ENCODE measurements at regions not wholly inside any gene's neighbourhood (a gene's known extent, or its start where the extent isn't known, plus 50 kb on each side); places are given as distances from the start of the nearest gene placed in this dataset.

DNA sequence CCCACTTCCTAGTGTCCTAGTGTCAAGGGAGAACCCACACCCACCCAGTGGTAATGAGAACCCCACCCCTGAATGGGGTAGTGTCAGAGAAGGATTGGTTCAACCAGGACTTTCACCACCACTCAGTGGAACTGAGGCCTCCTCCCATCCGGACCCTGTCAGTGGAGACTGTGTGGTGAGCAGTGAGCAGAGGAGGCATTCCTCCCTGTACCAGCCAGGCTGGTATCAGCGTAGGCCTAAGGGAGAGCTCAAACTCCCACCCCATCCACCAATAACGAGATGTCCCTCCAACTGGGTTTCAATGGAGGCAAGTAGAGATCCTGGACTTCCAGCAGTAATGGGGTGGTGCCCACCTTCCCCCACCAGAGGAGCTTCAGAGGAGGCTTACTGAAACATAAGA lies 1171.4 kb downstream of the TBC1D22A start:
- DNase-seq (ENCODE audit: low spot score in 2 of 2) = no peak
- Histone ChIP-seq H3K9me3 (no peaks in the 10 kb centered on the region), H3K4me3 (no peak overlapping the region), H3K4me1 (no peaks in the 10 kb centered on the region), H3K36me3 (replicated peaks) (no peaks in the 10 kb centered on the region), H3K27me3 (ENCODE audit: low read depth) (no peaks in the 10 kb centered on the region)
- in situ Hi-C loops (cut with MboI; ENCODE audit: low sequenced_read_pairs) = no loop called here

DNA sequence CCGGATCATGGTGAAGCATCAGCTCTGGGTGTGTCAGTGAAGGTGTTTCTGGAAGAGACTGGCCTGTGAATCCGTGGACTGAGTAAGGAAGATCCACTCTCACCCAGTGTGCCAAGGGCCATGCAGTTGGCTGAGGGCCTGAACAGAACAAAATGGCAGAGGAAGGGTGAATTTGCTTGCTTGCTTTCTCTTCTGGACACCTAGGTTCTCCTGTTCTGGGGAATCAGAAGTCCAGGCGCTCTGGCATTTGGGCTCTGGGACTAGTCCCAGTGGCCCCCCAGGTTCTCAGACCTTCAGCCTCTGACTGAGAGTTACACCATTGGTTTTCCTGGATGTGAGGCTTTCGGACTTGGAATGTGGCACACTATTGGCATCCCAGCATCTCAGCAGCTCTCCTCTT lies 1170.8 kb downstream of the TBC1D22A start:
- Histone ChIP-seq H3K4me3 (no peak overlapping the region), H3K27me3 (ENCODE audit: low read depth) (no peaks in the 10 kb centered on the region), H3K9me3 (no peaks in the 10 kb centered on the region), H3K36me3 (replicated peaks) (no peaks in the 10 kb centered on the region), H3K4me1 (no peaks in the 10 kb centered on the region)
- in situ Hi-C loops (cut with MboI; ENCODE audit: low sequenced_read_pairs) = no loop called here
- no peak for DNase-seq (ENCODE audit: low spot score in 2 of 2)

DNA sequence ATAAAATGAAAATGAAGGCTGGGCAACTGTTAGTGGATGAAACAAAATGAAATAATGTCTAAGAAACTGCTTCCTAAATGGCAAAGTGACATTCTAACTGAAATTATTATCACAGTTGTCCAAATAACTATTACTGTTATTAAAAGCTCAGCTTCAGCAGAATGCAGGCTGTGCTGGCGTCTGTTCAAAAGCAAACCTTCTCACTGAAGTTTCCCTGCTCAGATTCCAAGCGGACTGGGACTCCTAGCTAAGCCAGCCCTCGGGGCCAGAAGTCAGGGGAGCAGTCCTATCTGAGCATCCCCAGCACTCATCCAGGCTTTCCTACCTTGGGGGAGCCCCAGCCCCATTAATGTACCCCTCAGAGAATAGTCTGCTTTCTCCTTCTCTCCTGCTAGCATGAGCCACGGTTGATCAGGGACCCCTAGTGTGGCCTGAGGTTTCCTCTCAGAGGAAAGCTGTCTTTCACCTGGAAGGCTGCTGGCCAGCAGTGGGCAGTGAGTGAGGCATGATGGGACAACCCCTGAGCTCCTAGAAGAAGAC lies 1167.3 kb downstream of the TBC1D22A start:
- Histone ChIP-seq H3K36me3 (replicated peaks) (no peaks in the 10 kb centered on the region), H3K4me1 (no peaks in the 10 kb centered on the region), H3K27me3 (ENCODE audit: low read depth) (no peaks in the 10 kb centered on the region), H3K9me3 (no peaks in the 10 kb centered on the region), H3K4me3 (no peak overlapping the region)
- in situ Hi-C loops (cut with MboI; ENCODE audit: low sequenced_read_pairs) = no loop called here
- no peak for DNase-seq (ENCODE audit: low spot score in 2 of 2)

DNA sequence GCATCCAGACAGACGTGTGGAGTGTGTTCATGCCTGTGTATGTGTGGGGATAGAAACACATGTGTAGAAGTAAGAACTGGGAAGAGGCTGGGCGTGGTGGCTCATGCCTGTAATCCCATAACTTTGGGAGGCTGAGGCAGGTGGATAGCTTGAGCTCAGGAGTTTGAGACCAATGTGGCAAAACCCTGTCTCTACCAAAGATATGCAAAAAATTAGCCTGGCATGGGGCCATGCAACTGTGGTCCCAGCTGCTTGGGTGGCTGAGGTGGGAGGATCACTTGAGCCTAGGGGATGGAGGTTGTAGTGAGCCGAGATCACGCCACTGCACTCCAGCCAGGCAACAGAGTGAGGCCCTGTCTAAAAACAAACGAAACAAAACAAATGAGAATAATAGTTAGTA lies 1166.6 kb downstream of the TBC1D22A start:
- H3K9me3 ChIP-seq = no peaks in the 10 kb centered on the region
- H3K27me3 ChIP-seq (ENCODE audit: low read depth) = no peaks in the 10 kb centered on the region
- no peaks in the 10 kb centered on the region for H3K4me1 ChIP-seq
- in situ Hi-C loops (cut with MboI; ENCODE audit: low sequenced_read_pairs) = no loop called here
- no peak for DNase-seq (ENCODE audit: low spot score in 2 of 2)
- no peak overlapping the region for H3K4me3 ChIP-seq
- H3K36me3 ChIP-seq (replicated peaks) = no peaks in the 10 kb centered on the region

DNA sequence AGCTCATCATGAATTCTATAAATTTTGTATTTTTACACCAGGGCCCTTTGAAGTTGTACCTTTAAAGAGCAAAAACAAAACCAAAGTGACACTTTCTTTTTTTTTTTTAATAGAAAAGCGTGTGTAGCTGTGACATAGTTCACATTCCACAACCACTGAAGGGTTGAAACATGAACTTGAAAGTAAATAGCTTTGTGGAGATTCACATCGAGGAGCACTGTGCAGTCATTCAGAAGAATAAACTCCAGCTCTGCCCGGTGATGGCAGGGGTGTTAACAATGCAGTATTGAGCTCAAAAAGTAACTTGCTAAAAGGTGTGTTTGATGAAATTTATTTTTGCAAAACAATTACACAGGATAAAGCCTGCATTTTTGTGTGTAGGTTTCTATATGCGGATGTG lies 1166.2 kb downstream of the TBC1D22A start:
- Histone ChIP-seq H3K36me3 (replicated peaks) (no peaks in the 10 kb centered on the region), H3K27me3 (ENCODE audit: low read depth) (no peaks in the 10 kb centered on the region), H3K9me3 (no peaks in the 10 kb centered on the region), H3K4me1 (no peaks in the 10 kb centered on the region), H3K4me3 (no peak overlapping the region)
- DNase-seq (ENCODE audit: low spot score in 2 of 2) = no peak
- in situ Hi-C loops (cut with MboI; ENCODE audit: low sequenced_read_pairs) = no loop called here

DNA sequence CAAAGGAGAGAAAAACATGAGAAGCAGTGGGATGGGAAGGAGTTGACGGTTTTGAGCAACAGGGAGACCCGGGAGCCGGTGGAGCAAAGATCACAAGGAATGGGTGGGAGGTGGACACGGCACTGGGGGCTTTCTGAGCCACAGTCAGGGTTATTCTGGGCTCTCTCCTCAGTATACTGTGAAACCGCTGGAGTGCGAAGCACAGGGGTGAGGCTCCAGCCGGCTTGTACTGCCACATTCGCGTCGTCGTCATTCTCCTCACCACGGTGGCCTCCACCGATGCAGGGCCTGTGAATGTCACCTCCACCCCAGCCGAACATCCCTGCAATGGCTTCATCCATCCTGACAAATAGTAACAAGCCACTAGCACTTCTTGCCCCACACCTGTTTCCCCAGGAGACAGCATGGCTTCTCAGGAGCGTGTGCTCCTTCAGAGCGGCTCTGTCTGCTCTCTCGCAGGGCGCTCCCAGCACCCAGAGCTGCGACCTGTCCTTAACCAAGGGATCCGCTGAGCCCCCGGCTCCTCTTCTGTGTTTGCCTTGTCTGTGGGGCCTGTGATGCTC lies 1165.3 kb downstream of the TBC1D22A start:
- Histone ChIP-seq H3K4me1 (no peaks in the 10 kb centered on the region), H3K9me3 (no peaks in the 10 kb centered on the region), H3K4me3 (no peak overlapping the region), H3K36me3 (replicated peaks) (no peaks in the 10 kb centered on the region), H3K27me3 (ENCODE audit: low read depth) (no peaks in the 10 kb centered on the region)
- no peak for DNase-seq (ENCODE audit: low spot score in 2 of 2)
- in situ Hi-C loops (cut with MboI; ENCODE audit: low sequenced_read_pairs) = no loop called here

DNA sequence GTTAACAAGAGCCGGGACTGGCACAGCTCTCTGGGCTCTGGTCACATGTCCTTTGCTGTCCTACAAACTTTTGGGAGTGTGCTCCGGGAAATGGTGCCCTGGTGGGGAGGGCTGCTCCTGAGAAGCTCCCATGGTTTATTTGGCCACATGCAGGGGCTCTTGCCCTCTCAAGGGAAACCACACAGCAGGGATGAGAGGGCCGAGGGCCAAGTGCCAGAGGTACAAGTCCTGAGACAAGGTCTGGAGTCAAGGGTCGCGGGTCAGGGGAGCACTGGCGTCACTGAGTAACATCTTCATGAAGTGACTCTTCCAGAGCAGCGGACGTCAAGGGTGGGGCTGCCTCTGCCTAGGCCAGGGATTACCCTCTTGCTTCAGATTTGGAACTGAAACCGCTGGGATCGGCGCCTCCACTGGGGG lies 1160.6 kb downstream of the TBC1D22A start:
- H3K27me3 ChIP-seq (ENCODE audit: low read depth) = no peaks in the 10 kb centered on the region
- in situ Hi-C loops (cut with MboI; ENCODE audit: low sequenced_read_pairs) = no loop called here
- no peaks in the 10 kb centered on the region for H3K9me3 ChIP-seq
- no peak for DNase-seq (ENCODE audit: low spot score in 2 of 2)
- H3K4me3 ChIP-seq = no peak overlapping the region
- H3K4me1 ChIP-seq = no peaks in the 10 kb centered on the region
- no peaks in the 10 kb centered on the region for H3K36me3 ChIP-seq (replicated peaks)

DNA sequence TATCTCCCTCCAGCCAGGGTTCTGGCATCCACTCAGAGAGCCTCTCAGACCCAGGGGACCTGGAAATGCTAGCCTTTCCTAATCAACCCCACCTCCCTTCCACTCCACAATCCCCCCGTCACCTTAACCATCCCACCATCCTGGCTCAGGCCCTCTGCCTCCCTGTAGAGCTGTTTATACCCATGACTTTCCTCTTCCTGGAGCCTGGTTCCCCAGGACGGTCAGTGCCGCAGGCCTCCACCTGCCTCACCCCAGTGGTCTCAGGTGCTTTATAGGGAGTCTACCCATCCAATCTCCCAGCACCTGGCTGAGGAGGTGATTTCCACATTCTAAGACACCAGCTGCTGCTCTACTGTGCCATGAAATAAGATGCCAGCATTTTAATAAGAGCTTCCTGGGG lies 1159.5 kb downstream of the TBC1D22A start:
- no peaks in the 10 kb centered on the region for H3K27me3 ChIP-seq (ENCODE audit: low read depth)
- H3K36me3 ChIP-seq (replicated peaks) = no peaks in the 10 kb centered on the region
- H3K4me1 ChIP-seq = no peaks in the 10 kb centered on the region
- no peak for DNase-seq (ENCODE audit: low spot score in 2 of 2)
- H3K9me3 ChIP-seq = no peaks in the 10 kb centered on the region
- no peak overlapping the region for H3K4me3 ChIP-seq
- in situ Hi-C loops (cut with MboI; ENCODE audit: low sequenced_read_pairs) = no loop called here

DNA sequence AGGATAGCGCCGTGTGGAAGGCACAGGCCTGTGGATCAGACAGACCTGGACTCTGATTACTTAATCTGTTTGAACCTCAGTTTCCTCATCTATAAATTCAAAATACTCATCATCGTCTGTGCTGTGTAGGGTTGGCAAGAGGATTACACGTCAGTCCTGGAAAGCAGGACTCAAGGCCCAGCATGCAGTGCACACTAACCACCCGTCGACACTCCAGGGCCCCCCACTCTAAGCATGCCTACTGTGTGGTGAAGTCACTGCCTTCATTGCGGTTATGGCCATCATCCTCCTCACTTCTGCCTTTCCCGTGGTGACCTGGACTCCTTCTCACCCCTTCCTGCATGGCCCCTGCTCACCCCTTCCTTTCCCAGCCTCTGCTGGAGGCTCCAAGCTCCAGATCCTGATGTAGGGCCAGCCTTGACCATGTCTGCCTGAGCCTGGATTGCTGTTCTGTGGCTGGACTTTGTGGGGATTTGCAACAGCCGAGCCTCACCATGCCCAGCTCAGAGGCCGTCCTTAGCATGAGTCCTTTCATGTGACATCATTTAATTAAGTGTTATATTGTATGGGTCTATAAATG lies 1158.0 kb downstream of the TBC1D22A start:
- H3K36me3 ChIP-seq (replicated peaks) = no peaks in the 10 kb centered on the region
- H3K9me3 ChIP-seq = no peaks in the 10 kb centered on the region
- no peaks in the 10 kb centered on the region for H3K27me3 ChIP-seq (ENCODE audit: low read depth)
- no peak overlapping the region for H3K4me3 ChIP-seq
- no peak for DNase-seq (ENCODE audit: low spot score in 2 of 2)
- no peaks in the 10 kb centered on the region for H3K4me1 ChIP-seq
- in situ Hi-C loops (cut with MboI; ENCODE audit: low sequenced_read_pairs) = no loop called here

DNA sequence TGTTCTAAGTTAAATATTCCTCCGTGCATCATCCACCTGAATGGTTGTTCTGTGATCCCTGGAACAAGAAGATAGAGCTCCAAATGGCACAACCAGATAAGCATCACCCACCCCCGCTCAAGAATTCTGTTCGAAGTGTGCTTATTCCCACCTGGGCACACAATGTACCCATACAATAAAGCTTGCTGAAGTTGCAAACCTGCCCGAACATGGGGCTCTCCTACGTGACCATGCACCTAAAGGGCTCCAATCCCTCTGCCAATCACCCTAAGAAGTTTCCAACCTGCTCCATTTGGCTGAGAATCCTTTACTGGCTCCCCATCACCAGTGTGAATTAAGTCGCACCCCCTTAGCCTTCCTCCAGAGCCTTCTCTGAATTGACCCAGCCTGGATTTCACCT lies 1157.4 kb downstream of the TBC1D22A start:
- no peaks in the 10 kb centered on the region for H3K4me1 ChIP-seq
- no peaks in the 10 kb centered on the region for H3K36me3 ChIP-seq (replicated peaks)
- DNase-seq (ENCODE audit: low spot score in 2 of 2) = no peak
- no peaks in the 10 kb centered on the region for H3K9me3 ChIP-seq
- H3K4me3 ChIP-seq = no peak overlapping the region
- in situ Hi-C loops (cut with MboI; ENCODE audit: low sequenced_read_pairs) = no loop called here
- H3K27me3 ChIP-seq (ENCODE audit: low read depth) = no peaks in the 10 kb centered on the region

DNA sequence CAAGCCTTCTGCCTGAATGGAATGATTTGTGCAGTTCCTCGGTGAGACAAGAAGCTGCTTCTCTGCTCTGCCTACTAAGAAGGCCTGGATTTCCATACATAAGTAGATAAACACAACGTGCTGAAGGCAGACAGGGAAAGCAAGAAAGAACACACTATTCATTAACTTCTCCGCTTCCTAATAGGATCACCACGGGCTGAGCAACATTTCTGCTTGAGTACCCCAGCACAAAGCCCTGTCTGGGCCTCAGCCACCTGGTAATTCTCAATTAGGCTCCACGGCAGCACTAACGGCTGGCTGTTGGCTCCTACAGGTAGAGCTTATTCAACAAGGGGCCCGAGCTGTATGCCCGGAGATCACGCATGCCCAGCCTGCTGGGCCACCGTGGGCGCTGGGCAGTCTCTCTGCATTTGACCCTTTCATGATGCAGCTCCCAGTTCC lies 1156.6 kb downstream of the TBC1D22A start:
- Histone ChIP-seq H3K36me3 (replicated peaks) (no peaks in the 10 kb centered on the region), H3K9me3 (no peaks in the 10 kb centered on the region), H3K27me3 (ENCODE audit: low read depth) (no peaks in the 10 kb centered on the region), H3K4me1 (no peaks in the 10 kb centered on the region), H3K4me3 (no peak overlapping the region)
- DNase-seq (ENCODE audit: low spot score in 2 of 2) = no peak
- in situ Hi-C loops (cut with MboI; ENCODE audit: low sequenced_read_pairs) = no loop called here

DNA sequence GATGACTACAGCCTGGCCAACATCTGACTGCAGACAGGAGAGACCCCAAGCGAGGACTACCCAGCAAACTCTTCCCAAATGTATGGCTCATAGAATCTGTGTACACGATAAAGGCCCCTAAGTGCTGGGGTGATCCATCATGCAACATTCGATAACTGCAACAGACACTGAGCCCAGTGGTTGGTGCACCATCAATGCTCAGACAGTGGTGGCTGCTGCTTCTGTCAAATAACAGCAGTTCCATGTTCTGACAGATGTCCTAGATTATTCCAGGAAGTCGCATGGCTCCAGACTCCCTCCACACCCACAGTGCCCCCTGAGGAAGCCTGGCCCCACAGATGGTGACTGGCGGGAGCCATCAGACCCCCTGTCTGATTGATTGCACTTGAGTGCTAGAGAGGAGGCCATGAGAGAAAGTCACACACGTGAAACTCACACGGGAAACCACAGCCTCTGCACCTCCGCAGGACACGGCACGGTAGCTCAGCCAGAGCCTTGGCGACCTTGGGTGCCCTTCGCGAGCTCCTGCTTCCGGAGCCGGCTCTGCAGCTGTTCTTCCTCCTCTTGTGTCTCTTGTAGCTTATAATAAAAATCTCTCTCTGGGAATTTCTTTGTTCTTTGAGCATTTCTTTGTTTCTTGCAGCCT lies 1155.9 kb downstream of the TBC1D22A start:
- H3K4me1 ChIP-seq = no peaks in the 10 kb centered on the region
- in situ Hi-C loops (cut with MboI; ENCODE audit: low sequenced_read_pairs) = no loop called here
- DNase-seq (ENCODE audit: low spot score in 2 of 2) = no peak

DNA sequence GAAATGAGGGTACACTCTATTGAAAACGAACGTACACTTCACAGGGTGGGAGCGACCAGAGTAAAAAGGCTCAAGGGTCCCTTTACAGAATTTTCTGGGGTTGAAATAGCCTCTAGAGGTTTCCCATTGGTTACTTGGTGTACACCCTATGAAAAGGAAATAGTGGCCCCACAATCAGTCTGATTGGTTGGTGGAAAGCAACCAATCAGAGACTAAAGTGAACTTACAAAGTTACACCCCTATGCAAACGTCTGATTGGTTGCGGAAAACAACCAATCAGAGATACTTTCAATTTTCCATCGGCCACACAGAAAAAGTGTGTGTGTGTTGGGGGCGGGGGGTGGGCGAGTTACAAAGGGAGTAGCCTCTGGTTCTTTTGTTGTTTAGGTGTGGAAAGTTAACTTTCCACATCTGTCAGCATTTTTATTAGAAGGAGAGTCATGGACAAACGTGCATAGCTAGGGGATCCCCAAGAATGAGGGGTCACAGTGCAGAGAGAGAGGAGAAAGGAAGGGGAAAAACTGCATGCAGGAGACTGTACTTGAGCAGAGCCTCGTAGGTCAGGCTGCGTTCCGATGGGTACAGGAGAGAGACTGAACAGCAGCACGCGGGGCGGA lies 1152.1 kb downstream of the TBC1D22A start:
- Histone ChIP-seq H3K9me3 (no peaks in the 10 kb centered on the region), H3K36me3 (replicated peaks) (no peaks in the 10 kb centered on the region), H3K4me1 (no peaks in the 10 kb centered on the region), H3K4me3 (no peak overlapping the region), H3K27me3 (ENCODE audit: low read depth) (no peaks in the 10 kb centered on the region)
- in situ Hi-C loops (cut with MboI; ENCODE audit: low sequenced_read_pairs) = no loop called here
- no peak for DNase-seq (ENCODE audit: low spot score in 2 of 2)

More for the DNA sequence above, 1155.9 kb downstream of the TBC1D22A start:
- H3K36me3 ChIP-seq (replicated peaks) = no peaks in the 10 kb centered on the region
- no peaks in the 10 kb centered on the region for H3K9me3 ChIP-seq
- H3K27me3 ChIP-seq (ENCODE audit: low read depth) = no peaks in the 10 kb centered on the region
- no peak overlapping the region for H3K4me3 ChIP-seq

DNA sequence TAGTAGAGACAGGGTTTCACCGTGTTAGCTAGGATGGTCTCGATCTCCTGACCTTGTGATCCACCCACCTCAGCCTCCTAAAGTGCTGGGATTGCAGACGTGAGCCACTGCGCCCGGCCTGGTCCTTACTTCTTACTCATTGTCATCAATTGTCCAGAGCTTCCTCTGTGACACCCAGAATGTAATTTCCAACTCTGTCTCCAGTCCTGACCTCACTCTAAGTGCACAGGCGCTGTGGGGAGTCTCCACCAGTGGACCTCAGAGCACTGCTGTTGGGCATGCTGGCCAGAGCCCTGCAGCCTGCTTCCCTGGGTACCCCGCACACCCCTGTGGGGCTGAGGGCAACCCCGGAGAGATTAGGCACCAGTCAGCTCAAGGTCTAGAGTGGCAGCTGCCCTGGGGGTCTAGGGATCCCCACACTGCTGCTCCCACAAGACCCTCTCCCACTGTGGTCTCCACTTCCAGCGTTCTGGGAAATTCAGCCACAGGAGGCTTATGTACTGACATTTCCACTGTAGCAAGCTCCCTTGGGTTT lies 1140.3 kb downstream of the TBC1D22A start:
- no peaks in the 10 kb centered on the region for H3K36me3 ChIP-seq (replicated peaks)
- in situ Hi-C loops (cut with MboI; ENCODE audit: low sequenced_read_pairs) = no loop called here
- no peaks in the 10 kb centered on the region for H3K4me1 ChIP-seq
- no peak overlapping the region for H3K4me3 ChIP-seq
- no peaks in the 10 kb centered on the region for H3K9me3 ChIP-seq
- H3K27me3 ChIP-seq (ENCODE audit: low read depth) = no peaks in the 10 kb centered on the region
- no peak for DNase-seq (ENCODE audit: low spot score in 2 of 2)
